ENCODE measurements at regions not wholly inside any gene's neighbourhood (a gene's known extent, or its start where the extent isn't known, plus 50 kb on each side); places are given as distances from the start of the nearest gene placed in this dataset.
A peak's percentile ranks its signal among the peaks of the same experiment; 100 is the strongest.

- POLR2A ChIA-PET = no interaction called here
These were observed 233.6 kb upstream of the RGS6 start for GRCh38 chr14:71698673-71699072.

GRCh38 chr14:71701990-71702389, 230.2 kb upstream of the RGS6 start:
- peak overlapping the region; percentile 39; the same call in 1 of the 2 replicates for H3K27ac Mint-ChIP-seq
- no peaks in the 10 kb centered on the region for H3K9me3 Mint-ChIP-seq
- DNase-seq (ENCODE audit: low spot score) = no peak
- no peak overlapping the region for H3K4me3 Mint-ChIP-seq
- no peaks in the 10 kb centered on the region for H3K4me1 Mint-ChIP-seq
- H3K27me3 Mint-ChIP-seq (ENCODE audit: low read depth) = no peaks in the 10 kb centered on the region
- H3K36me3 Mint-ChIP-seq = peaks cover 13% of the 10 kb centered on the region
- POLR2A ChIA-PET = no interaction called here
- no peak for ATAC-seq
- CTCF ChIA-PET = no interaction called here
- no peak for TF ChIP-seq MYBL2 (CRISPR knock-in tag; IDR thresholded peaks at IDR 0.05)
- no peak for TF ChIP-seq TEAD1 (CRISPR knock-in tag; IDR thresholded peaks at IDR 0.05)
- TF ChIP-seq ZNF532 (CRISPR knock-in tag; IDR thresholded peaks at IDR 0.05; ENCODE audit: borderline replicate concordance) = no peak
- TF ChIP-seq NR1H2 (CRISPR knock-in tag; IDR thresholded peaks at IDR 0.05) = no peak
- no peak for TF ChIP-seq ZNF416 (CRISPR knock-in tag; IDR thresholded peaks at IDR 0.05)
- no peak for TF ChIP-seq ATF1 (CRISPR knock-in tag; IDR thresholded peaks at IDR 0.05)
- TF ChIP-seq TCF7 (CRISPR knock-in tag; IDR thresholded peaks at IDR 0.05; ENCODE audit: low read depth) = no peak
- TF ChIP-seq GRHL2 (CRISPR knock-in tag; IDR thresholded peaks at IDR 0.05; ENCODE audit: insufficient replicate concordance, severe bottlenecking) = no peak

More at GRCh38 chr14:71698673-71699072, 233.6 kb upstream of the RGS6 start:
- TF ChIP-seq SP1 (CRISPR knock-in tag; conservative IDR thresholded peaks at IDR 0.05) = no peak
- TF ChIP-seq ZNF512 (CRISPR knock-in tag; IDR thresholded peaks at IDR 0.05; ENCODE audit: borderline replicate concordance) = no peak
- no peak for TF ChIP-seq SMAD4 (CRISPR knock-in tag; IDR thresholded peaks at IDR 0.05)
- TF ChIP-seq KAT7 (CRISPR knock-in tag; IDR thresholded peaks at IDR 0.05; ENCODE audit: borderline replicate concordance) = no peak
- no peak for TF ChIP-seq ZNF671 (CRISPR knock-in tag; IDR thresholded peaks at IDR 0.05)
- TF ChIP-seq JUN (CRISPR knock-in tag; IDR thresholded peaks at IDR 0.05) = no peak
- TF ChIP-seq, protein P1, sequence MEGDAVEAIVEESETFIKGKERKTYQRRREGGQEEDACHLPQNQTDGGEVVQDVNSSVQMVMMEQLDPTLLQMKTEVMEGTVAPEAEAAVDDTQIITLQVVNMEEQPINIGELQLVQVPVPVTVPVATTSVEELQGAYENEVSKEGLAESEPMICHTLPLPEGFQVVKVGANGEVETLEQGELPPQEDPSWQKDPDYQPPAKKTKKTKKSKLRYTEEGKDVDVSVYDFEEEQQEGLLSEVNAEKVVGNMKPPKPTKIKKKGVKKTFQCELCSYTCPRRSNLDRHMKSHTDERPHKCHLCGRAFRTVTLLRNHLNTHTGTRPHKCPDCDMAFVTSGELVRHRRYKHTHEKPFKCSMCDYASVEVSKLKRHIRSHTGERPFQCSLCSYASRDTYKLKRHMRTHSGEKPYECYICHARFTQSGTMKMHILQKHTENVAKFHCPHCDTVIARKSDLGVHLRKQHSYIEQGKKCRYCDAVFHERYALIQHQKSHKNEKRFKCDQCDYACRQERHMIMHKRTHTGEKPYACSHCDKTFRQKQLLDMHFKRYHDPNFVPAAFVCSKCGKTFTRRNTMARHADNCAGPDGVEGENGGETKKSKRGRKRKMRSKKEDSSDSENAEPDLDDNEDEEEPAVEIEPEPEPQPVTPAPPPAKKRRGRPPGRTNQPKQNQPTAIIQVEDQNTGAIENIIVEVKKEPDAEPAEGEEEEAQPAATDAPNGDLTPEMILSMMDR (IDR thresholded peaks at IDR 0.05) = no peak
- no peak for TF ChIP-seq CREB1 (CRISPR knock-in tag; IDR thresholded peaks at IDR 0.05)
- no peak for TF ChIP-seq ZMAT4 (CRISPR knock-in tag; IDR thresholded peaks at IDR 0.05)
- TF ChIP-seq FOXK1 (CRISPR knock-in tag; IDR thresholded peaks at IDR 0.05) = no peak
- TF ChIP-seq ZNF281 (CRISPR knock-in tag; IDR thresholded peaks at IDR 0.05) = no peak
- TF ChIP-seq NR1H2 (CRISPR knock-in tag; IDR thresholded peaks at IDR 0.05) = no peak
- TF ChIP-seq TEAD1 (CRISPR knock-in tag; IDR thresholded peaks at IDR 0.05) = no peak
- no peak for TF ChIP-seq NR2C2 (CRISPR knock-in tag; IDR thresholded peaks at IDR 0.05)
- TF ChIP-seq PRRX2 (CRISPR knock-in tag; IDR thresholded peaks at IDR 0.05) = no peak
- TF ChIP-seq RELA (CRISPR knock-in tag; IDR thresholded peaks at IDR 0.05; ENCODE audit: borderline replicate concordance) = no peak
- TF ChIP-seq ZNF263 (CRISPR knock-in tag; IDR thresholded peaks at IDR 0.05; ENCODE audit: low read depth) = no peak
- TF ChIP-seq MYBL2 (CRISPR knock-in tag; IDR thresholded peaks at IDR 0.05) = no peak
- DNase-seq (ENCODE audit: low spot score) (no peak), ATAC-seq (no peak)
- Mint-ChIP-seq H3K4me1 (peaks cover 9% of the 10 kb centered on the region), H3K36me3 (peaks cover 13% of the 10 kb centered on the region), H3K4me3 (no peak overlapping the region), H3K27me3 (ENCODE audit: low read depth) (no peaks in the 10 kb centered on the region), H3K9me3 (no peaks in the 10 kb centered on the region), H3K27ac (no peak overlapping the region)
- CTCF ChIA-PET = no interaction called here

Measured in WTC11 (cell line).